Right lung (tissue), 2 donors: ENCODE measurements at regions not wholly inside any gene's neighbourhood (a gene's known extent, or its start where the extent isn't known, plus 50 kb on each side); places are given as distances from the start of the nearest gene placed in this dataset.
"Not testable (repeated sequence)": the region's sequence is repeated elsewhere in the genome, so short reads cannot be mapped to it uniquely, and the experiment has no call there.

Experiments used
- DNase-seq, 2 donors: peaks; one replicate each; pipeline ENCODE4 v3.0.0-alpha.2; 2013

DNA sequence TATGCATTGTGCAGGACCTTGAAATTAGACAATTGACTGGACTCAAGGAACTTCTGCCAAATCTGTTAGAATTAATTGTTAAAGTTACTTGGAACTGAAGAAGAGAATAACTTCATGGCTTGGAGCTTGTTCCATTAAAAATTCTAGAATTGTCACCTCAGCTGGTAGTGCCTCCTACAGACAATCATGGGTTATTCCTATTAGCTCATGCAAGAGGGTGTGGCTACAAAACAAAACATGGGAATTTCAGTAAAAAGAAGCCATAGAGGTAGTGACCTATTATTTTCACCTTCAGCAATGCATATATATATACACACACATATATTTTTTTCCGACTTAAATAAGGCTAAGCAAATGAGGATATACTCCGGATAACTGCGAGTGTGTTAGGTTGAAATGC is 181.9 kb upstream of the DTNA start:
- no peak for DNase-seq

- DNase-seq, result no peak
Measured at GRCh38 chr18:34529358-34530335, 180.5 kb upstream of the DTNA start.

DNA sequence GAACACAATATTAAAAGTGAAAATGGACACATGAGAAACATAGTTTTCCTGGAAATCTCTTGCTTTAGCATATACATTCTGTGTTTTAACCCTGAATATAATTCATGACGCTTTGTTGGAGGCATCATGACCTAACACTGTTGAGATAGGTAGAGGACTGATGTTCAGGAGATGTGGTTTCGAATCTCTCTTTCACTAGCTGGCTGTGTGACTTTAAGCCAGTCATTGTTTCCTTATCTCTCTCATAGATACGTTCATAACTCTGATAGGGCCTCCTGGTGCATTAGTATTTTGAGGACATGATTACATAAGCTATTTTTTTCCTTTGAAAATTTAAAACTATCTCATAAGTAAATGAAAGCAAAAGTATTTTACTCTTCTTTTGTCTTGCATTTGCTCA is 179.0 kb upstream of the DTNA start:
- DNase-seq, result no peak

- DNase-seq, result not testable (repeated sequence)
Measured at GRCh38 chr18:34534642-34535041, 175.5 kb upstream of the DTNA start.

- DNase-seq, result no peak
Measured at GRCh38 chr18:34540897-34541296, 169.2 kb upstream of the DTNA start.

- no peak for DNase-seq
Measured at GRCh38 chr18:34542625-34543024, 167.5 kb upstream of the DTNA start.

DNA sequence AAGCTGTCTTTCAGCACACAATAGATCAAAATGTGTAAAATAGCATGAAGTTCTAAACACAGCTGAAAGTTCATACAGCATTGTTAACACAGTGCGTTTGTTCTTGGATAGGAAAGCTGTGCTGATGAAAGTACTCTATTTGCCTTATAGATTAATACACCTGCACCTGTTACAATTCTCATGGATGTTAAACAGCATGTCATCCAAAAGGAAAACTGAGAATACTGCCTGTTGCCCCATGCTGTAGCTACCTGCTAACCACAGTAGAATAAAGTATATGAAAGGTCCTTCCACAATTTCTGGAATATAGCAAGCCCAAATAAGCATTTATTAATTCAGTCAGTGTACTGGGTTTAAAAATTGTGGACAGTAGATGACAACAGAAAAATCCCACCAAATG is 166.7 kb upstream of the DTNA start:
- no peak for DNase-seq

DNA sequence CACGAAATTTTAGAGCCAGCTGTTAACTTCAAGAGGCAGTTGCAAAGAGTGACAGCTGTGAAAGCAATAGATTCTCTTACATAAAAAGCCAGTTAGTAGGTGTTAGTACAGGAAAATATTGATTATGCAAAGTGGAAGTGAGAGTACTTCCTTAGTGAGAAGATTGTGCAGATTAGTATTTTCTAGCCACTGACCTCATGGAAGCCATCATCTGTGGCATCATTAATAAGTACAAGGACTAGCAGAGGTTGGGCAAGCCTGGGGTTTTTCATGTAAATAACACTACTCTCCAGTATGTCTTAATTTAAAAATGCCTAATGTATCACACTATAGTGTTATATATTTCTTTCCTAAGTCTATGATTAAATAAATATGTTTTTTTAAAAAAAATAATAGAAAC is 166.2 kb upstream of the DTNA start:
- DNase-seq, result no peak

DNA sequence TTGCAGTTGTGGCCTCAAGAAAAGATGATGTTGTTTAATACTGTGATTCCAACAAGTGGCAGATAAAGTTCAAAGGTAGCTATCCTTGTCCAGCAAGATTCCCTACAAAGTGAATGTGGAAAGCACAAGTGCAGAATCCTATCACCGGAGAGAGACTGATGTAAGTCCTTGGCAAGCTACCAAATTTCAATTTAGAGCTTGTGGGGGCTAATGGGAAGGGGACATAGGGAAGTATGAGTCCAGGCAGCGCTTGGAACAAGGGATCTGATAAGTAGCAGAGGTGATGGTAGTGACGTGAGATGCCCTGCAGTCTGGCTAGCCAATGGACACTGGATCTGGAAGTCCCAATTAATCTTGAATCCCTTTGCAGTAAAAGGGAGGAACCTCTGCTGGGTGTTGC is 165.2 kb upstream of the DTNA start:
- no peak for DNase-seq

GRCh38 chr18:34548120-34548972 is 161.8 kb upstream of the DTNA start:
- no peak for DNase-seq

DNA sequence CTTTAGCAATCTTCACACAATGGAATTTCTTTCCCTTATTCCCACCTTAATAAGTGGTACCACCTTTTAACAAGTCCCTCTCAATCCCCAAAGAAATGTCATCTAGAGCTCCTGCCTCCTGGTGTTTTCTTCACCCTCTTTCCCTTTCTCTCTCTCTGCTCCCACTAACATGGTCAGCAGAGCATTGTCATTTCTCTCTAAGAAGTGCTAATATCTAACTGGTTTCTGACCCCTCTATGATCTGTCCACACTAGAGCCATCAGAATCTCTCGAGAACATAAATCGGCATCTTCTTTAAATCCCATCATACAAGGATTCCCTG is 161.2 kb upstream of the DTNA start:
- no peak for DNase-seq

DNA sequence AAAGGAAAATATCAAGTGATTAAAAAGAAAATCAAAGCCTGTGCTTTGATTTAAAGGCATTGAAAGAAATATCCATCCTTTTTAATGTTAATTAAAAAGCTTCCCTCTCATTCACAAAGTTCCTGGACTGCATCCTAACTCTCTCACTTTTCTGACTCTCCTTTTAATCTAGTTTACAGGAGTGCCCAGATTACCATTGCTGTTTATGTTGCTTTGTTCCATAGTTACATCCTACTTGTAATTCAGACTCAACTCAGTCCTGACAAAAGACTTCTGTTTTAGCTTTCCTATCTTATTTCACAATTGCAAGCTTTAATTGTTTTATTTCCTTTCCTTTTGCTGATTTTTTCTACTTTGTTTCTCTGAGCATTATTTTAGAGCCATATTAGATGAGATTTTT is 160.7 kb upstream of the DTNA start:
- no peak for DNase-seq

- DNase-seq, result no peak
Measured at GRCh38 chr18:34550156-34550555, 159.9 kb upstream of the DTNA start.

GRCh38 chr18:34550902-34551301 is 159.2 kb upstream of the DTNA start:
- no peak for DNase-seq

DNA sequence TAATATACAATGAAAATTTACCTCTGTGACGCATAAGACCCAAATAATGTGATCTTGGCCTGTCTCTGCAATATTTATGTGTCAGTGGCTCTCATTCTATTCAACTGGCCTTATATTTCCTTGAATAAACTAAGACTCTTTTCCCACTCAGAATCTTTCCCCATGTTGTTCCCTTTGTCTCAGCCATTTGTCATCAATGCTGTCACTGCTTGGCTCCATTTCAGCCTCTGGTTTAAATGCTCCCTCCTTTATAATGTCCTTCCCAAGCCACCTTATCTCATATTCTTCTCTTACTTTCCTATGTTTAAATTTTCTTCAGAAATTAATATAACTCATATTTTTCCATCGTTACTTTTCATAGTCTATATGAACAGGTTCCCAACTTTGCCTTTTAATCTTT is 158.3 kb upstream of the DTNA start:
- no peak for DNase-seq

DNA sequence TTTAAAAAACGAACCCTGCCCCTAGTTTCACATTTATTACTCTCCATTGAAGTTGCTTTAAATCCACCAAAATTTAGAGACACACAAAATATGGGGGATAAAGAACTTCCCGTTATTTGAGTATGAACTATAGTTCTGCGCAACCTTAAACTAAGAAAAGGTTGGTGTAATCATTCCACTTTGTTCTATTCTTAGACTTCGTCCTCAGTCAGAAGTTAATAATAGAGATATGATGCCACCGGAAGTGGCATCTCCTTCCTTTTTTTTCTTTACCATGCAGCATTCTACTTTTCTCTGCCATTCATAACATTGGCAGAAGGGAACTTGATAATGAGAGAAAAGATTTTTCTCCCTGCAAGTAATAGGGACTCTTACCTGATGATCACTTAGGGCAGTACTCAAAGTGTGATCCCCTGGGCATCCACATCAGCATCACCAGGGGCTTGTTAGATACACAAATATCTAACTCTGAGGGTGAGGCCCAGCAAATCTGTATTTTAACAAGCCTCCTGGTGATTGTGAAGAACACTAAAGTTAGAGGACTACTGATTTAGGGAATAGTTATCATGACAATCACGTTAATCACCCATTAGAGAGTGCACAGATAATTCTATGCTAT is 147.7 kb upstream of the DTNA start:
- DNase-seq, result no peak

DNA sequence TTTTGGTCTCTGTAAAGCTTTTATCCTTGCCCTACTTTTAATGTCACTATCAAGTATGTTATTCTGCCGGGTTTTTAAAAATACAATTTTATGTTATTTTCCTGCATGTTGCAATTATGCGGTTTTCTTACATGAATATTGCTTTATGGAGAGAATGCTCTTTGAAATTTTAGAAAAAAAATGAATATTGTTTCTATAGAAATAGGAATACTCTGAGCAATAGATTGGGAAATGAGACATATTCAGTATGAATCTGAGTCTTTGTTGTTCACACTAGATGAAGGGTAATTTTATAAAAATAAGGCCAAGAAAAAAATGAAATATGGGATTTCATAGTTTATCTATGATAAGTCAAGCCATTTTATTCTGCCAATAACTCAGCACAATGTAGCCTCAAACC is 142.2 kb upstream of the DTNA start:
- no peak for DNase-seq

DNA sequence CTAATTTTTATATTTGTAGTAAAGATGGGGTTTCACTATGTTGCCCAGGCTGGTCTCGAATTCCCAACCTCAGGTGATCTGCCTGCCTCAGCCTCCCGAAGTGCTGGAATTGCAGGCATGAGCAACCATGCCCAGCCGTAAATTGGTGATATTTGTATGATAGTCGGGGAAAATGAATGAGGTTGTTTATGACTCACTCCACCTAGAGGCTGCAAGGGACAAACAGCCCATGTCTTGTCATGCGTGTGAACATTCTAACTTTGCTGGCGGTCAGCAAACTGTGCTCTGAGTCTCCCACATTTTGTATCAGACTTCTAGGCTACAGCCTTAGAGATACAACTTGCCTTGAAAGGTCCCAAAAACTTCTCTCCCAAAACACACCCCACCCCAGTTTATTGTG is 133.5 kb upstream of the DTNA start:
- no peak for DNase-seq

- DNase-seq, result no peak
Measured at GRCh38 chr18:34583895-34584294, 126.2 kb upstream of the DTNA start.

DNA sequence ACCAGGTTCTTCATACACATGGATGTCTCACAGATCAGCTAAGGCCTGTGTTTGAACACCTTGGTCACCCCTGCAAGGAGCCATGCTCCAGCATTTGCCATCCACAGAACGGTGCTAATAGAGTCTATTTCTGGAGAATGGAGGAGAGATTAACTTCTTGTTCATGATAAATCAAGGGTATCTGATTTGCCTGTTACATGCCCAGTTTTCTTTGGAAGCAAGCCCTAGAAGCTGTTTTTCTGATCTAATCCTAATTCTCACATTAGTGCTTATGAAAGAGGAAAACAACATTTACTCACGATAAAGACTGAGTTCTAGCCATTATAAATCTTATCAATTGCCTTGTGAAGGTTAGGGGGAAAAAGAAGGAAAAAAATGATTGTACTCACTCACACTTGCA is 119.6 kb upstream of the DTNA start:
- no peak for DNase-seq

DNA sequence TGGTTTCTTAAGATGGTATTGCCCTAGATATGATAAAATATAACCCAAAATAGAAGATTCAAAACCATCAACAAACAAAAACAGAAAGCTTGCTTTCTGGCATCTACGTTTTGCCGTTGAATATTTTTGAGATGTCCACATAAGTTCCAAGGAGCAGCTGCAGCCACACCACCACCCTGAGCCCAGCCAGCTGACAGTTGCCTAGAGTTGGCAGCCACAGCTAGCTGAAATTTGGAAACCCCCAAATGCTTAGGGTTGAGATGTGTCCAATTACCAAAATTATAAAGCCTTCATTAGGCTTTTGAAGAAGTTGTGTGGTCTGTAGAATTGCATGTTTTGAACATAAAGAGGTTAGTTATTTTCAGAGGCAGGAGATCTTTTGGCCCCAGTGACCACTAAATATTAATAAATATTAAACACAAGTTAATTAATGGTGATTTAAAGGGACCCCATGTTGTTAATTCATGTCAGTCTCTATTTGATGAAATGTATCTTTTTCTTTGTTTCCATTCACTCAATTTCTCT is 118.1 kb upstream of the DTNA start:
- no peak for DNase-seq

DNA sequence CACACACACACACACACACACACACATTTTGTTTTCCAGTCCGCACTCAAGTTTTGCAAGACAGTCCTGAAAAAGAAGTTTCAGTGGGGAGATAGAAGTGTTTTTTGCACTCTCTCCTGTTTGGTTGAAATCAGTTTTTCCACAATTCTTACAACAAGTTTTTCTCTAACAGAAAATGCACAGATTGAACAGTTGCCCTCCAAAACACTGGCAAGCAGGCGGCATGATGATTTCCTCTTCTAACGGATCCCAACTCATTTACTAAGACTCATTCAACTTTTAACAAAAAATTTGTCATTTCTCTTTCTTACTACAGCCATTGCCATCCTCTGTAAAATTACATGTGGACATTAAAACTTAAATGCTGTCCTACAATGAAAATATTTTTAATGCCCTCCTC is 117.6 kb upstream of the DTNA start:
- DNase-seq, result no peak
